Liver (tissue), 8 donors: ENCODE measurements at regions not wholly inside any gene's neighbourhood (a gene's known extent, or its start where the extent isn't known, plus 50 kb on each side); places are given as distances from the start of the nearest gene placed in this dataset.
"Not testable (repeated sequence)": the region's sequence is repeated elsewhere in the genome, so short reads cannot be mapped to it uniquely, and the experiment has no call there.

Experiments used
- DNase-seq: peaks from one replicate; pipeline ENCODE4 v3.0.0-alpha.2; 2017; ENCODE audit warnings: low spot score
- H3K27ac ChIP-seq, 2 donors: one replicate each; pipeline ENCODE4 v1.7.0; 2013; ENCODE audit warnings: inconsistent platforms in 2 of 2, low read length in 2 of 2, control low read depth in 1 of 2, low read depth in 1 of 2, mild to moderate bottlenecking in 1 of 2
- H3K27me3 ChIP-seq, 4 donors: one replicate each; pipeline versions ENCODE4 v1.6.1 to v1.7.0; 2013; ENCODE audit warnings: low read length in 3 of 4, inconsistent platforms in 1 of 4, mild to moderate bottlenecking in 1 of 4, moderate library complexity in 1 of 4; ENCODE audit not compliant: control insufficient read depth in 4 of 4, insufficient read depth in 4 of 4
- H3K36me3 ChIP-seq, 4 donors: one replicate each; pipeline versions ENCODE4 v1.6.1 to v1.7.0; 2013; ENCODE audit warnings: low read length in 3 of 4, mild to moderate bottlenecking in 3 of 4, low read depth in 1 of 4, moderate library complexity in 1 of 4; ENCODE audit not compliant: control insufficient read depth in 4 of 4, insufficient read depth in 3 of 4
- H3K4me1 ChIP-seq, 4 donors: one replicate each; pipeline versions ENCODE4 v1.6.1 to v1.7.0; 2013; ENCODE audit warnings: low read length in 3 of 4, mild to moderate bottlenecking in 3 of 4, moderate library complexity in 1 of 4; ENCODE audit not compliant: control insufficient read depth in 4 of 4, insufficient read depth in 4 of 4
- H3K4me3 ChIP-seq, 3 donors: one replicate each; pipeline versions ENCODE4 v1.6.1 to v1.7.0; 2013; ENCODE audit warnings: low read length in 3 of 3, control low read depth in 1 of 3, low read depth in 1 of 3, mild to moderate bottlenecking in 1 of 3
- H3K9ac ChIP-seq, 2 donors: one replicate each; pipeline ENCODE4 v1.7.0; 2013; ENCODE audit warnings: low read length in 2 of 2, mild to moderate bottlenecking in 2 of 2, moderate library complexity in 2 of 2, control low read depth in 1 of 2, low read depth in 1 of 2
- H3K9me3 ChIP-seq, 4 donors: one replicate each; pipeline versions ENCODE4 v1.6.1 to v1.7.0; 2013; ENCODE audit warnings: low read length in 3 of 4; ENCODE audit not compliant: control insufficient read depth in 4 of 4
- CTCF ChIP-seq: fragments of 150-350 bp; IDR thresholded peaks from 2 replicates; pipeline ENCODE4 v1.5.1; 2017; ENCODE audit warnings: improper control_type of control experiment, low read depth, low read length; ENCODE audit not compliant: missing input control
- EGR1 ChIP-seq, 2 donors: IDR thresholded peaks; 2 replicates each; pipeline ENCODE4 v1.6.1; 2016 to 2018; ENCODE audit warnings: antibody characterized with exemption in 2 of 2, low read depth in 2 of 2
- FOXA1 ChIP-seq: IDR thresholded peaks from 2 replicates; pipeline ENCODE4 v1.6.1; 2016; ENCODE audit warnings: antibody characterized with exemption
- FOXA2 ChIP-seq: IDR thresholded peaks from 2 replicates; pipeline ENCODE4 v1.6.1; 2016; ENCODE audit warnings: antibody characterized with exemption
- MAX ChIP-seq: IDR thresholded peaks from 2 replicates; pipeline ENCODE4 v1.6.1; 2016; ENCODE audit warnings: antibody characterized with exemption
- REST ChIP-seq: IDR thresholded peaks from 2 replicates; pipeline ENCODE4 v1.6.1; 2016; ENCODE audit warnings: antibody characterized with exemption, mild to moderate bottlenecking
- SP1 ChIP-seq: IDR thresholded peaks from 2 replicates; pipeline ENCODE4 v1.6.1; 2018; ENCODE audit warnings: antibody characterized with exemption, mild to moderate bottlenecking
- YY1 ChIP-seq: IDR thresholded peaks from 2 replicates; pipeline ENCODE4 v1.6.1; 2016; ENCODE audit warnings: antibody characterized with exemption, mild to moderate bottlenecking
- ZBTB33 ChIP-seq: IDR thresholded peaks from 2 replicates; pipeline ENCODE4 v1.6.1; 2016; ENCODE audit warnings: antibody characterized with exemption
- WGBS: extraction: QIAGEN DNeasy Blood & Tissue Kit; methylation state at CpG from one replicate; pipeline ENCODE4 v1.1.7; 2013; 5-methylcytosine and 5-hydroxymethylcytosine counted together
- donor health status: healthy.
- donor health status: healthy.
- donor health status: healthy.
- donor health status: healthy.
- donor health status: healthy.

- Histone ChIP-seq H3K4me3 (no peak overlapping the region), H3K36me3 (no peaks in the 10 kb centered on the region), H3K9me3 (no peaks in the 10 kb centered on the region), H3K27ac (no peak overlapping the region), H3K4me1 (no peaks in the 10 kb centered on the region), H3K9ac (no peak overlapping the region), H3K27me3 (no peaks in the 10 kb centered on the region)
- TF ChIP-seq YY1 (no peak), MAX (no peak), ZBTB33 (no peak), EGR1 (IDR thresholded peaks at IDR 0.05; ENCODE audit: low read depth in 2 of 2) (no peak), FOXA2 (no peak), SP1 (no peak), CTCF (no peak), REST (no peak), FOXA1 (no peak)
- WGBS: 98% methylated on average over 1 of the region's 1 CpG
- no peak for DNase-seq
Observed at GRCh38 chr17:27370776-27371175, 76.9 kb downstream of the WSB1 start.

GRCh38 chr17:27373695-27374094 is 79.8 kb downstream of the WSB1 start:
- not testable (repeated sequence) for DNase-seq, H3K4me3 ChIP-seq, H3K9me3 ChIP-seq, H3K9ac ChIP-seq, H3K27ac ChIP-seq, H3K36me3 ChIP-seq, H3K27me3 ChIP-seq, H3K4me1 ChIP-seq
